Mucosa of stomach (tissue), 1 donor: ENCODE measurements at regions not wholly inside any gene's neighbourhood (a gene's known extent, or its start where the extent isn't known, plus 50 kb on each side); places are given as distances from the start of the nearest gene placed in this dataset.
"Not testable (repeated sequence)": the region's sequence is repeated elsewhere in the genome, so short reads cannot be mapped to it uniquely, and the experiment has no call there.

Experiments used
- H3K27me3 ChIP-seq: one replicate; pipeline ENCODE4 v1.7.0; 2013; ENCODE audit warnings: mild to moderate bottlenecking, low read length; ENCODE audit not compliant: control insufficient read depth, insufficient read depth
- H3K36me3 ChIP-seq: one replicate; pipeline ENCODE4 v1.7.0; 2013; ENCODE audit warnings: low read length; ENCODE audit not compliant: control insufficient read depth, insufficient read depth
- H3K4me1 ChIP-seq: one replicate; pipeline ENCODE4 v1.7.0; 2013; ENCODE audit warnings: mild to moderate bottlenecking, low read length; ENCODE audit not compliant: control insufficient read depth, insufficient read depth
- H3K4me3 ChIP-seq: one replicate; pipeline ENCODE4 v1.7.0; 2013; ENCODE audit warnings: low read length
- H3K9ac ChIP-seq: one replicate; pipeline ENCODE4 v1.7.0; 2013; ENCODE audit warnings: mild to moderate bottlenecking, low read length, moderate library complexity
- H3K9me3 ChIP-seq: one replicate; pipeline ENCODE4 v1.7.0; 2013; ENCODE audit warnings: mild to moderate bottlenecking, low read length, moderate library complexity; ENCODE audit not compliant: control insufficient read depth
- donor health status: Pancreatic carcinoma.

DNA sequence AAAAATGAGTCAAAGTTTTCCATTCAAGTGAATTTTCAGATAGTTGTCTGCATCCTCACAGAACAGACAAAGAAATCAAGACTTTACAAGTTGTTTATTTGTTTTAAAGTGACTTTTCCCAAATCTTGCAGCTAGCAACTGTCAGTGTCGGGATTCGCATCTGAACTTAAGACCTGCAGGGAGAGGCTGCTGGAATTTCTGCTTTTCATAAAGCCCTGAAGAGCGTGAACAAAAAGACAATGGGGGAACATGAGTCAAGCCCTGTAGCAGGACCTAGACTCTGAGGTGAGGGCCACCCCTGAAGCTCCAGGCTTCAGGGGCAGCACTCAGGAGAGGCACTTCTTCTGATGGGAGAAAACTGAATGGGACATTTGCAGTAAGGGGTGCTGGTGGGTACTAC, 108.2 kb upstream of the CTAGE1 start:
- H3K4me1 ChIP-seq: no peaks in the 10 kb centered on the region
- H3K36me3 ChIP-seq: no peaks in the 10 kb centered on the region
- H3K27me3 ChIP-seq: no peaks in the 10 kb centered on the region
- H3K9ac ChIP-seq: no peak overlapping the region
- no peak overlapping the region for H3K4me3 ChIP-seq
- no peaks in the 10 kb centered on the region for H3K9me3 ChIP-seq

DNA sequence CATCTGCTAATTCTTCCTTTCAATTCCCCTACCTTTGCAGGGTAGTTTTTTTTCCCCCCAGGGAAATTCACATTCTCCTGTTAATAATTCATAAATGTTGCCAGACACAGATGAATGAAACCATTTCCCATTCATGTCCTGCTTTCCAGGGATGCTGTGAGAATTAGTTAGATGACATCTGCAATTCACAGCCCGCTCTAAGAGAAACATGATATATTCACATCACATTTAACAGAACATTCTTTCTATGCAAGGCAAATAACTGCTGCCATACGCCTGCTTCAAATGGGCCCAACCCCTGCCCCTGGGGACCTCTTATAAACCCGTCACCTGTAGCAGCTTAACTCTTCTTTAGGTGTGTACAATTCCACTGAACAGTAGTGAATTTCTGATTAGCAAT, 110.6 kb upstream of the CTAGE1 start:
- no peak overlapping the region for H3K9ac ChIP-seq
- no peak overlapping the region for H3K4me3 ChIP-seq

DNA sequence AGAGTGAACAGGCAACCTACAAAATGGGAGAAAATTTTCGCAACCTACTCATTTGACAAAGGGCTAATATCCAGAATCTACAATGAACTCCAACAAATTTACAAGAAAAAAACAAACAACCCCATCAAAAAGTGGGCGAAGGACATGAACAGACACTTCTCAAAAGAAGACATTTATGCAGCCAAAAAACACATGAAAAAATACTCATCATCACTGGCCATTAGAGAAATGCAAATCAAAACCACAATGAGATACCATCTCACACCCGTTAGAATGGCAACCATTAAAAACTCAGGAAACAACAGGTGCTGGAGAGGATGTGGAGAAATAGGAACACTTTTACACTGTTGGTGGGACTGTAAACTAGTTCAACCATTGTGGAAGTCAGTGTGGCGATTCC, 117.0 kb upstream of the CTAGE1 start:
- not testable (repeated sequence) for H3K36me3 ChIP-seq, H3K4me3 ChIP-seq, H3K4me1 ChIP-seq, H3K27me3 ChIP-seq, H3K9me3 ChIP-seq, H3K9ac ChIP-seq

More for the DNA sequence above, 110.6 kb upstream of the CTAGE1 start:
- Histone ChIP-seq H3K36me3 (no peaks in the 10 kb centered on the region), H3K9me3 (no peaks in the 10 kb centered on the region), H3K27me3 (no peaks in the 10 kb centered on the region), H3K4me1 (no peaks in the 10 kb centered on the region)

DNA sequence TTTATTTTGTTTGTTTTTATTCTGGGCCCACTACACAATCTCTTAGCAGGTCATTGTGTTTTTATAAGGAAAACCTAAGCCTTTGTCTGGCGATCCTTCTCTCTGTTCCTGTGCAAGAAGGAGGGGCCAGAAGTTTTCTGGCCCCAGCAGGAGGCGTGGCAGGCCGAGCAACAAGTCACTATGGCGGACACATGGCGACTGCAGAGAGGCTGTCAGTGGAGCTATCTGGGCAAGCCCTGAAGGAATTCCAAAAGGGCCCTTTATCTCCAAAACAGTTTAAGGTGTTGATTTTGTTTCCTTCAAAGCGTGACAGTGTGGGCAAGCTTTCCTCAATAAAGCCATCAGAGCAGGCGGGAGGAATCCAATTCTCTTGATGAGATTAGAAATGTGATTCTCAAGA, 118.8 kb upstream of the CTAGE1 start:
- Histone ChIP-seq H3K27me3 (no peaks in the 10 kb centered on the region), H3K4me1 (no peaks in the 10 kb centered on the region), H3K9me3 (no peaks in the 10 kb centered on the region), H3K9ac (no peak overlapping the region), H3K4me3 (no peak overlapping the region), H3K36me3 (no peaks in the 10 kb centered on the region)

DNA sequence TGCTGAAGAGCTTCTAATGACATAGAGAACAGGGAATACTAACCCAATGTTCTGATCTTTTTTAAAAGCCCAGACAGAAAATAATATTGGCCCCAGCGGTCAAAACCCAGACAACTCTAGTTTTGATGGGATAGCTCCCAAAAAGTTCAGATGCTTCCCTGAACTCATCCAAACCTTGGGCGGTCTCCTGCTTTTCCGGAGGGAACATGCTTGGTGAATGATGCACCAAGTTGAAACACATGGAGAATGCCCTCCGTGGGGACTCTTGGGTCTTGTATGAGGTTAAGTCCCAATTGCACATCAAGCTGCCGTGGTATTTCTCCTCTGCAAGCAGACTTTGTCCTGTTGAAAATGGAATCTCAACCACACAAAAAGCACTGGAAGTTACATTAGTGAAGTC, 120.7 kb upstream of the CTAGE1 start:
- H3K4me3 ChIP-seq: no peak overlapping the region
- no peak overlapping the region for H3K9ac ChIP-seq
- H3K4me1 ChIP-seq: no peaks in the 10 kb centered on the region
- H3K36me3 ChIP-seq: no peaks in the 10 kb centered on the region
- H3K9me3 ChIP-seq: no peaks in the 10 kb centered on the region
- no peaks in the 10 kb centered on the region for H3K27me3 ChIP-seq

DNA sequence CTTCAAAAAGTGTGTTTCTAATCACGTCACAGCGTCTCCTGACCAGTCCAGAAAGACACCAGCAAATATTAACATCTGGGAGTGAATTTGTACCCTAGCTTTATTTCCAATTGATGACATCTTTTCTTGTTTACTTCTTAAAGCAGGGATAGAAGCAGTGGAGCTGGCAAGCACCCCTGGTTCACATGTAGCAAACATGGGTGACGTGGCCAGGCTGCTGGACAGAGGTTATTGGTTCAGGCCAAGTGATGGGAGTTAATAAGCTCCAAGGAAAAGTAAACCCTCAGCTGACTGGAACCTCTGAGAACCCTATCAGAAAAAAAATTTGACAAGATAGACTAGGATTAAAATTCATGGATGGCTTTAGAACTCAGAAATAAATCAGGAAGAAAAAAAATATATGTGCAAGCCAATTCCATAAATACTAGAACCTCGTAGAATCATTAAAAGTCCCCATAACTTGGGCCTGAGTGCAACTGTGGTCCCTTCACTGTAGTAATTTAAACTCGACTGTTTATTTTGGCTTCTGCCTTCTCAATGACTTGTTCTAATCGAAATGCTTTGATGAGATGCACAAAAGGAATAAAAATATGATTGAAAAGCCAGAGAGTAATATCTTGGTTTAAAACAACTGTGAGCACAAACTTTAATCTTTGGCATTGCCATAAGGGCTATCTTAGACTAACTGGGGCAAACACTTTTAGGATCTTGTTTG, 121.5 kb upstream of the CTAGE1 start:
- Histone ChIP-seq H3K4me1 (no peaks in the 10 kb centered on the region), H3K9me3 (no peaks in the 10 kb centered on the region), H3K36me3 (no peaks in the 10 kb centered on the region), H3K9ac (no peak overlapping the region), H3K27me3 (no peaks in the 10 kb centered on the region), H3K4me3 (no peak overlapping the region)

DNA sequence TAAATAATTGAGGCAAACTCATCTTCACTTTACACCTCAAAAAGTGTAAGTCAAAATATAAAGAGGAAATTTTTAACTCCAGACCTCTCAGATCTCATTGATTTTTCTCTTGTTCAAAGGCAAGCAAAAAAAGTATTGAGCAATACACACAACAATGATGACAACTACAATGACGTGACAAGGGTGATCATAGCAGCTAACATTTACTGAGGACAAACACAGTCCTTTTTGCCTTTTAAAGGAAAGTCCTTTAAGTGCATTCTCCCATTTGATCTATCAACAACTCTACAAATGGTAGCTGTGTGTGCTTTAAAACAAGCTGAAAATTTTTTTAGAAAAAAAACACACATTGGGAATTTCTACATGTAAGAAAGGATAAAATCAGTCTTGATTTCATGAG, 123.5 kb upstream of the CTAGE1 start:
- no peaks in the 10 kb centered on the region for H3K27me3 ChIP-seq
- H3K4me1 ChIP-seq: peaks cover 4% of the 10 kb centered on the region
- no peak overlapping the region for H3K9ac ChIP-seq
- no peak overlapping the region for H3K4me3 ChIP-seq
- H3K9me3 ChIP-seq: no peaks in the 10 kb centered on the region
- H3K36me3 ChIP-seq: no peaks in the 10 kb centered on the region

DNA sequence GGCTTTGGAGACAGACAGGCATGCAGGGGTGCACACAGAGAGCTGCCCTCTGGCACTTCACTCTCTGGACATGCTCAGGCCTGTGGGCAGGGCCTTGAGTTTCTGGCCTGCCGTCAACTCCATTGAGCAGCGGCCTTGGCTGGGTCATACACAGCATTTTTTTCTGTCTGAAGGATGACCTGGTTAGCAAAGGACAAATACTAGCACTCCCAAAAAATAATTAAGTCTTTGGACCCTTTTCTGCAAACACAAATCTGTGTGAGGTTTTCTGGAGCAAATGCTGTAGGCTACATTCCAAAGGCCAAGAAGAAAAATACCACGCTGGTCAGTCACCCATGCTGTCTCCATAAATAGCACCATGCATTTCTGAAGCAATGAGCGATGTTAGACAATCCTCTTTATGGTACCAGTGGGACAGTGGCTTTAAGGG, 124.7 kb upstream of the CTAGE1 start:
- Histone ChIP-seq H3K9me3 (no peaks in the 10 kb centered on the region), H3K27me3 (no peaks in the 10 kb centered on the region), H3K9ac (no peak overlapping the region), H3K4me3 (no peak overlapping the region), H3K36me3 (no peaks in the 10 kb centered on the region), H3K4me1 (peaks cover 7% of the 10 kb centered on the region)

DNA sequence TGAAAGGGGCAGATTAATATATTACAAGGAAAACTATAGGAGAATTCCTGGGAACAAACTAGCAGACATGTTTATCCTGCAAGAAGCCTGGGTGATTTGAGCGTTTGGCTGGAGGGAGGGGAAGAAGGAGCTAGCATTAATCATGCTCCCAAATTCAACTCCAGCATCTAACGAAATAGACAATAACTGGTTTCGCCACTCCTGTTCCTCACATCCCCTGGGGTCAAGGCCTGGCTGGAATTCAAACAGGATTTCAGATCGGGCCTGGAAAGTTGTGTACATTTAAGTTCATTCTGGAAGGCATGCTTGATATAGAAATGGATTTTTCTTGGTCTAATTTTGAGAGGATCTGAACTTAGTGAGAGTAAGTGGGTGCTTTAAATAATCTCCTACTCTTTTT, 126.1 kb upstream of the CTAGE1 start:
- no peaks in the 10 kb centered on the region for H3K36me3 ChIP-seq
- no peak overlapping the region for H3K4me3 ChIP-seq
- H3K4me1 ChIP-seq: peaks cover 7% of the 10 kb centered on the region
- H3K27me3 ChIP-seq: no peaks in the 10 kb centered on the region
- H3K9ac ChIP-seq: no peak overlapping the region
- no peaks in the 10 kb centered on the region for H3K9me3 ChIP-seq

DNA sequence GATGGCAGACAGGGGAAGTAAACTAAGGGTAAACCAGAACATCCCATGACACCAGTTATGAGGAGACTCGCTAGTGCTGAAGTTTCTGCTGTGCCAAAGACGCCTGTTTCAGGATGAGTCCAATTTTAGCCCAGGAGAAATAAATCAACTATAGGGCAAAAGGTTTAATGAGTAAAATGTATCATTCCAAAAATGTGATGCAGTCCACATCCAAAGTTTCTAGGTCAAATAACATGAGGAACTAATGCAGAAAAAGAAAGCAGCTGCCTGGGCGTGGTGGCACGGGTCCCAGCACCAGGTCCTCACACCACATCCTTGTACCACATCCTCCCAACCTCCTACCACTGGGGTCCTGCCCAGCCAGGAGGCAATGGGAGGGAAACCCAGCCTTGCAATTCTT, 126.9 kb upstream of the CTAGE1 start:
- Histone ChIP-seq H3K4me1 (peaks cover 7% of the 10 kb centered on the region), H3K4me3 (no peak overlapping the region), H3K9me3 (no peaks in the 10 kb centered on the region), H3K27me3 (peaks cover 7% of the 10 kb centered on the region), H3K9ac (no peak overlapping the region), H3K36me3 (no peaks in the 10 kb centered on the region)

DNA sequence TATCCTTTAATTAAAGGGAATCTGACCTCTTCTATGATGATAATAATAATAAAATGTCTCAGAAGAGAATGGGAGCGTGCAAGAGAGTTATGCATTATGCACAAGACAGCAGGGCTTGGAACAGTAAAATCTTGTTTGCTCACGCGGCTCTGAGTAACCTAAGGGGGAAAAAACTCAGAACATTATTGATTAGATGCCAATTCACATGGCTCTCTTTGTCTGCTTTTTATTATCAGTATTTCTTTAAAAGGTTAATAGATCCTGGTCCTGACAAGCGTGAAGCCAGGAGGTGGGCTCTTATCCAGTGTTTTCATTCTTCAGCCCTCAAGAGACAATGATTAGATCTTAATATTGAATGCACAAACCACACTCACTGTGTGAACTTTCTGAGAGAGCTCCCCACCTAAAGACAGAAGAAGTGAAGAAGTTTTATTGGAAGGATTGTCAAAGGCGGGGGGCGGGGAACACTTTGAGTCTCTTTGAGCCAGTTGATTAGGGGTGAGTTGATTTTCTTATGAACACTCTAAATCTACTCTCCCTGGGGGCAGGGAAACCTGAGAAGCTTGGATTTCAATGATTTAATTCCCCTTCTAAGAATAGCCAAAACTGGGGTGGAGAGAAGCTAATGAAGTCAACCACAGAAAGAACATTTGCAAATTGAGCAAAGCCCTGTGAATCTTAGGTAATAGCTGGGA, 127.5 kb upstream of the CTAGE1 start:
- Histone ChIP-seq H3K27me3 (peaks cover 8% of the 10 kb centered on the region), H3K9ac (no peak overlapping the region), H3K36me3 (no peaks in the 10 kb centered on the region), H3K4me1 (peaks cover 7% of the 10 kb centered on the region), H3K4me3 (no peak overlapping the region), H3K9me3 (no peaks in the 10 kb centered on the region)

DNA sequence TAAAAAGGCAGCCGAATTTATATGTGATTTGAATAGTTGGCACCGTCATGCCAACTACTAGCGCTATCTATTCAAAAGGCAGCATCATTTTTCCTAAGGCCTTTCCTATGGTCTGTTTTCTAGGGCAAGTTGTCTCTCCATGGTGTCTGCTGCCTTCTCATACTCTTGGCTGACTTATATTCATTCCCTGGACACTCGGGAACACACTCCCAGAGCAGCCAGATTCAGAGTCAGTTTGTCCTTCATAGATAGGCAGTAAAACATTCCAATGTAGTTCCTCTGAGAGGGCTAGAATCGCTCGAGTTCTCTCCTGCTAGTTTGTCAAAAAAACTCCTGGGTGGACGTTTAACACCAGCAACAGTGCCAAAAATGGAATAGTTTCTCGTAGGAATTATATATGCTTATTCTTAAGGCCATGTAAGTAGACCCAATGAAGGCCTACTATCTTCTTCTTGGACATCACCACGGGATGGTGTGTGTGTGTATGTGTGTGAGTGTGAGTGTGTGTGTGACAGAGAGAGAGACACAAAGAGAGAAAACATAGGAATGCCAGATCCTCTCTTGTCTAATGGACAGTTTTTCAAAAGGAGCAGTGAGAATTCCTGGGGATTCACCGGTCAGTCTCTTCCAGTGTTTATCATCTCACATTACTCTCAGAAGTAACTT, 129.3 kb upstream of the CTAGE1 start:
- H3K9ac ChIP-seq: no peak overlapping the region
- no peak overlapping the region for H3K4me3 ChIP-seq
- H3K36me3 ChIP-seq: no peaks in the 10 kb centered on the region
- H3K4me1 ChIP-seq: peaks cover 20% of the 10 kb centered on the region
- peaks cover 8% of the 10 kb centered on the region for H3K27me3 ChIP-seq
- H3K9me3 ChIP-seq: no peaks in the 10 kb centered on the region
